IMR-90 (cell line): ENCODE measurements at regions not wholly inside any gene's neighbourhood (a gene's known extent, or its start where the extent isn't known, plus 50 kb on each side); places are given as distances from the start of the nearest gene placed in this dataset.

ENCODE experiments used
- CHD1 ChIP-seq: IDR thresholded peaks from 2 replicates; pipeline ENCODE4 v1.6.1; 2012; ENCODE audit warnings: low read depth, low read length, improper control_type of control experiment
- FOS ChIP-seq: fragments of 150-350 bp; IDR thresholded peaks from 2 replicates; pipeline ENCODE4 v1.6.1; 2016; ENCODE audit warnings: low read depth, low read length
- NFE2L2 ChIP-seq: fragments of 150-350 bp; IDR thresholded peaks from 2 replicates; pipeline ENCODE4 v1.6.1; 2016; ENCODE audit warnings: low read depth, mild to moderate bottlenecking, low read length
- RCOR1 ChIP-seq: IDR thresholded peaks from 2 replicates; pipeline ENCODE4 v1.6.1; 2012; ENCODE audit warnings: mild to moderate bottlenecking, low read length, improper control_type of control experiment; ENCODE audit not compliant: insufficient replicate concordance
- RFX5 ChIP-seq: IDR thresholded peaks from 2 replicates; pipeline ENCODE4 v1.8.0; 2012; ENCODE audit warnings: low read depth, mild to moderate bottlenecking, low read length, moderate library complexity
- SMC3 ChIP-seq: fragments of 150-350 bp; IDR thresholded peaks from 2 replicates; pipeline ENCODE4 v1.6.1; 2016; ENCODE audit warnings: low read depth, mild to moderate bottlenecking, antibody characterized with exemption, low read length, moderate library complexity
- TF ChIP-seq, protein P1 (sequence below): conservative IDR thresholded peaks from 2 replicates; pipeline ENCODE4 v1.5.1; 2012; ENCODE audit warnings: mild to moderate bottlenecking, low read depth, low read length, improper control_type of control experiment

- TF ChIP-seq CHD1 (no peak), SMC3 (no peak), NFE2L2 (no peak), RCOR1 (no peak), RFX5 (no peak), FOS (no peak)
- TF ChIP-seq, protein P1, sequence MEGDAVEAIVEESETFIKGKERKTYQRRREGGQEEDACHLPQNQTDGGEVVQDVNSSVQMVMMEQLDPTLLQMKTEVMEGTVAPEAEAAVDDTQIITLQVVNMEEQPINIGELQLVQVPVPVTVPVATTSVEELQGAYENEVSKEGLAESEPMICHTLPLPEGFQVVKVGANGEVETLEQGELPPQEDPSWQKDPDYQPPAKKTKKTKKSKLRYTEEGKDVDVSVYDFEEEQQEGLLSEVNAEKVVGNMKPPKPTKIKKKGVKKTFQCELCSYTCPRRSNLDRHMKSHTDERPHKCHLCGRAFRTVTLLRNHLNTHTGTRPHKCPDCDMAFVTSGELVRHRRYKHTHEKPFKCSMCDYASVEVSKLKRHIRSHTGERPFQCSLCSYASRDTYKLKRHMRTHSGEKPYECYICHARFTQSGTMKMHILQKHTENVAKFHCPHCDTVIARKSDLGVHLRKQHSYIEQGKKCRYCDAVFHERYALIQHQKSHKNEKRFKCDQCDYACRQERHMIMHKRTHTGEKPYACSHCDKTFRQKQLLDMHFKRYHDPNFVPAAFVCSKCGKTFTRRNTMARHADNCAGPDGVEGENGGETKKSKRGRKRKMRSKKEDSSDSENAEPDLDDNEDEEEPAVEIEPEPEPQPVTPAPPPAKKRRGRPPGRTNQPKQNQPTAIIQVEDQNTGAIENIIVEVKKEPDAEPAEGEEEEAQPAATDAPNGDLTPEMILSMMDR, result no peak
These were observed 215.8 kb upstream of the DAB2 start for GRCh38 chr5:39640552-39640951.
